B cell (primary cell): ENCODE measurements at regions not wholly inside any gene's neighbourhood (a gene's known extent, or its start where the extent isn't known, plus 50 kb on each side); places are given as distances from the start of the nearest gene placed in this dataset.
A peak's percentile ranks its signal among the peaks of the same experiment; 100 is the strongest.
"Not testable (repeated sequence)": the region's sequence is repeated elsewhere in the genome, so short reads cannot be mapped to it uniquely, and the experiment has no call there.

Source experiments
- ATAC-seq: fragments of 200-7000 bp; cut with Tn5 transposase; one replicate; pipeline ENCODE4 v1.10.0; 2021; ENCODE audit warnings: low read depth, mild to moderate bottlenecking, moderate number of reproducible peaks, moderate library complexity
- CTCF ChIA-PET: fragments of 350-600 bp; sonication (Branson Sonifier 250); formaldehyde crosslinking; loops from one replicate; lab custom pipeline; 2021; ENCODE audit warnings: antibody characterized with exemption, inconsistent platforms; lab: Charles Lee
- POLR2A ChIA-PET: fragments of 350-600 bp; sonication (Branson Sonifier 250); formaldehyde crosslinking; loops from one replicate; lab custom pipeline; 2021; ENCODE audit warnings: antibody characterized with exemption; lab: Charles Lee
- DNase-seq: peaks from one replicate; pipeline ENCODE4 v3.0.0; 2013
- H2AFZ ChIP-seq: 2 replicates; pipeline ENCODE4 v1.6.1; 2012; ENCODE audit warnings: mild to moderate bottlenecking, low read depth, low read length; ENCODE audit not compliant: insufficient read depth, poor library complexity, severe bottlenecking
- H3K27ac ChIP-seq, 2 donors: 1 replicate in 1 of 2; 2 replicates in 1 of 2; pipeline ENCODE4 v1.5.1; 2012 to 2013; ENCODE audit warnings: low read length in 2 of 2, mild to moderate bottlenecking in 2 of 2, moderate library complexity in 1 of 2
- H3K27me3 ChIP-seq, 4 experiments: fragments of 200-600 bp in 1 of 4; sonication (generic) in 1 of 4; replicated peaks in 1 of 4; 1 replicate in 2 of 4; 2 replicates in 2 of 4; pipeline versions ENCODE4 v1.6.1 to v1.7.0; 2013 to 2016; ENCODE audit warnings: low read length in 3 of 4, mild to moderate bottlenecking in 2 of 4, mixed read lengths in 1 of 4, moderate library complexity in 1 of 4; ENCODE audit not compliant: insufficient read depth in 4 of 4, control insufficient read depth in 3 of 4; ENCODE audit errors: control extremely low read depth in 1 of 4
- H3K36me3 ChIP-seq, 2 experiments: replicated peaks in 1 of 2; 1 replicate in 1 of 2; 2 replicates in 1 of 2; pipeline versions ENCODE4 v1.6.1 to v1.7.1; 2013; ENCODE audit warnings: low read length in 1 of 2; ENCODE audit not compliant: insufficient read depth in 2 of 2, control insufficient read depth in 1 of 2; ENCODE audit errors: control extremely low read depth in 1 of 2, extremely low read depth in 1 of 2
- H3K4me1 ChIP-seq, 2 donors: fragments of 200-600 bp in 1 of 2; sonication (generic) in 1 of 2; 1 replicate in 1 of 2; 2 replicates in 1 of 2; pipeline versions ENCODE4 v1.5.1 to v1.6.1; 2013 to 2017; ENCODE audit warnings: low read length in 2 of 2; ENCODE audit not compliant: control insufficient read depth in 2 of 2, insufficient read depth in 2 of 2
- H3K4me2 ChIP-seq: replicated peaks from 2 replicates; pipeline ENCODE3; 2012; ENCODE audit warnings: mild to moderate bottlenecking, low read depth, low read length; ENCODE audit not compliant: poor library complexity, severe bottlenecking
- H3K4me3 ChIP-seq, 5 experiments: fragments of 200-600 bp in 1 of 5; sonication (generic) in 1 of 5; 1 replicate in 3 of 5; 2 replicates in 2 of 5; pipeline versions ENCODE4 v1.5.1 to v1.7.0; 2011 to 2016; ENCODE audit warnings: low read length in 4 of 5, mild to moderate bottlenecking in 4 of 5, low read depth in 2 of 5, control low read depth in 1 of 5, moderate library complexity in 1 of 5; ENCODE audit not compliant: insufficient read depth in 1 of 5; ENCODE audit errors: control extremely low read depth in 1 of 5, extremely low read depth in 1 of 5
- H3K79me2 ChIP-seq: fragments of 200-600 bp; sonication (generic); one replicate; pipeline ENCODE4 v1.6.0; 2016; ENCODE audit warnings: low read length; ENCODE audit not compliant: control insufficient read depth, insufficient read depth
- H3K9ac ChIP-seq: fragments of 200-600 bp; sonication (generic); 2 replicates; pipeline ENCODE4 v1.6.1; 2017; ENCODE audit warnings: mild to moderate bottlenecking, low read length, moderate library complexity
- H3K9me3 ChIP-seq, 3 donors: one replicate each; pipeline versions ENCODE4 v1.6.1 to v1.7.1; 2013; ENCODE audit warnings: low read length in 2 of 3; ENCODE audit not compliant: control insufficient read depth in 2 of 3, insufficient read depth in 1 of 3; ENCODE audit errors: control extremely low read depth in 1 of 3
- H4K20me1 ChIP-seq: 2 replicates; pipeline ENCODE4 v1.6.0; 2012; ENCODE audit warnings: mild to moderate bottlenecking, low read length; ENCODE audit not compliant: insufficient read depth, control insufficient read depth, poor library complexity, severe bottlenecking
- H3K27ac Mint-ChIP-seq: one replicate; pipeline ENCODE4 v1.8.0; 2021; ENCODE audit warnings: mixed read lengths
- H3K27me3 Mint-ChIP-seq: one replicate; pipeline ENCODE4 v1.8.0; 2021; ENCODE audit warnings: mixed read lengths
- H3K4me1 Mint-ChIP-seq: one replicate; pipeline ENCODE4 v1.8.0; 2021; ENCODE audit warnings: mixed read lengths
- H3K4me3 Mint-ChIP-seq: one replicate; pipeline ENCODE4 v1.8.0; 2021; ENCODE audit warnings: mixed read lengths
- H3K9me3 Mint-ChIP-seq: one replicate; pipeline ENCODE4 v1.8.0; 2022; ENCODE audit warnings: mixed read lengths; ENCODE audit not compliant: insufficient read depth
- EZH2 ChIP-seq: IDR thresholded peaks from 2 replicates; pipeline ENCODE4 v1.6.1; 2012; ENCODE audit warnings: borderline replicate concordance, low read depth, mild to moderate bottlenecking, moderate library complexity, low read length; ENCODE audit not compliant: insufficient read depth, poor library complexity, severe bottlenecking
- WGBS: methylation state at CpG from one replicate; pipeline ENCODE4 v1.1.5; 2013; ENCODE audit warnings: missing lambda C conversion rate; ENCODE audit not compliant: insufficient coverage; 5-methylcytosine and 5-hydroxymethylcytosine counted together
- intact Hi-C: fragments of 100-400 bp; cut with micrococcal nuclease; formaldehyde crosslinking; loops from one replicate; pipeline ENCODE4 v1.10.0; 2022
- TF ChIP-seq, protein P1 (sequence below): fragments of 200-600 bp; IDR thresholded peaks from one replicate; pipeline ENCODE4 v1.8.0; 2022; ENCODE audit warnings: antibody characterized with exemption, mild to moderate bottlenecking

DNA sequence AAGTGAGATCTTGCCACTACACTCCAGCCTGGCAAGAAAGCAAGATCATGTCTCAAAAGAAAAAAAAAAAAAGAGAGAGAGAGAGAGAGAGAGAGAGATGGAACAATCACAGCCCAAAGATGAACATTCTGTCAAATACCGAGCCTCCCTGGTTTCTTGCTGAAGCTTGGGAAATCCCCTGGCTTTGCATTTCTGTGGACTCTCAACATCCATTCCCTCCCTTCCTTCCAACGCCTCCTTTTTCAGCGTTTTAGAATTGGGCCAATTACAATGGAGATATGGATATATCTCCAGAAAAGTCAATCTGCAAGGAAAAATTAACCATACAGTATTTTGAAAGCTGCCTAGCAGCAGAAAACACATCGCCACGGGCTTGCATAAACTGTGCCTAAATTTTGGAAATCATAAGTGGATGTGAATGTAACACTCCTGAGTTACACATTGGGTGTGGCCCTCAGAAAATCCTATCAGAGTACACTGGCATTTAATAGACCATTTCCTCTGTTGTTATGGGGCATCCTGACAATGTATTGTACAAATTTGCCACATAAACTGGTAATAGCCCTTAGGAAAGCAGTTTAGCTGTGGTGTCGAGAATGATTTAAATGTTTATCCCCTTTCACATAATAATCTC is 67.2 kb upstream of the PHLPP1 start:
- Histone ChIP-seq H3K36me3 (no peaks in the 10 kb centered on the region), H3K9me3 (no peaks in the 10 kb centered on the region), H3K4me1 (peaks cover 10 to 13% of the 10 kb centered on the region in 2 donors), H2AFZ (no peak overlapping the region), H3K27me3 (no peaks in the 10 kb centered on the region), H3K79me2 (no peaks in the 10 kb centered on the region), H4K20me1 (no peaks in the 10 kb centered on the region), H3K27ac (no peak overlapping the region), H3K9ac (no peak overlapping the region), H3K4me3 (no peak overlapping the region), H3K4me2 (no peak overlapping the region)
- ATAC-seq (no peak), DNase-seq (no peak)
- Mint-ChIP-seq H3K4me3 (no peak overlapping the region), H3K4me1 (peaks cover 14% of the 10 kb centered on the region), H3K27me3 (no peaks in the 10 kb centered on the region), H3K9me3 (no peaks in the 10 kb centered on the region), H3K27ac (no peak overlapping the region)
- intact Hi-C loops, result no loop called here
- TF ChIP-seq, protein P1, sequence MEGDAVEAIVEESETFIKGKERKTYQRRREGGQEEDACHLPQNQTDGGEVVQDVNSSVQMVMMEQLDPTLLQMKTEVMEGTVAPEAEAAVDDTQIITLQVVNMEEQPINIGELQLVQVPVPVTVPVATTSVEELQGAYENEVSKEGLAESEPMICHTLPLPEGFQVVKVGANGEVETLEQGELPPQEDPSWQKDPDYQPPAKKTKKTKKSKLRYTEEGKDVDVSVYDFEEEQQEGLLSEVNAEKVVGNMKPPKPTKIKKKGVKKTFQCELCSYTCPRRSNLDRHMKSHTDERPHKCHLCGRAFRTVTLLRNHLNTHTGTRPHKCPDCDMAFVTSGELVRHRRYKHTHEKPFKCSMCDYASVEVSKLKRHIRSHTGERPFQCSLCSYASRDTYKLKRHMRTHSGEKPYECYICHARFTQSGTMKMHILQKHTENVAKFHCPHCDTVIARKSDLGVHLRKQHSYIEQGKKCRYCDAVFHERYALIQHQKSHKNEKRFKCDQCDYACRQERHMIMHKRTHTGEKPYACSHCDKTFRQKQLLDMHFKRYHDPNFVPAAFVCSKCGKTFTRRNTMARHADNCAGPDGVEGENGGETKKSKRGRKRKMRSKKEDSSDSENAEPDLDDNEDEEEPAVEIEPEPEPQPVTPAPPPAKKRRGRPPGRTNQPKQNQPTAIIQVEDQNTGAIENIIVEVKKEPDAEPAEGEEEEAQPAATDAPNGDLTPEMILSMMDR, result no peak
- no peak for TF ChIP-seq EZH2
- ChIA-PET POLR2A (no interaction called here), CTCF (interaction anchor here (1.0 kb wide), 1 partner anchor 13 kb away, joined by 3 read pairs; no protein-coding TSS in a partner anchor)
- WGBS, result no CpG with 5 or more reads among the region's 6 CpGs

DNA sequence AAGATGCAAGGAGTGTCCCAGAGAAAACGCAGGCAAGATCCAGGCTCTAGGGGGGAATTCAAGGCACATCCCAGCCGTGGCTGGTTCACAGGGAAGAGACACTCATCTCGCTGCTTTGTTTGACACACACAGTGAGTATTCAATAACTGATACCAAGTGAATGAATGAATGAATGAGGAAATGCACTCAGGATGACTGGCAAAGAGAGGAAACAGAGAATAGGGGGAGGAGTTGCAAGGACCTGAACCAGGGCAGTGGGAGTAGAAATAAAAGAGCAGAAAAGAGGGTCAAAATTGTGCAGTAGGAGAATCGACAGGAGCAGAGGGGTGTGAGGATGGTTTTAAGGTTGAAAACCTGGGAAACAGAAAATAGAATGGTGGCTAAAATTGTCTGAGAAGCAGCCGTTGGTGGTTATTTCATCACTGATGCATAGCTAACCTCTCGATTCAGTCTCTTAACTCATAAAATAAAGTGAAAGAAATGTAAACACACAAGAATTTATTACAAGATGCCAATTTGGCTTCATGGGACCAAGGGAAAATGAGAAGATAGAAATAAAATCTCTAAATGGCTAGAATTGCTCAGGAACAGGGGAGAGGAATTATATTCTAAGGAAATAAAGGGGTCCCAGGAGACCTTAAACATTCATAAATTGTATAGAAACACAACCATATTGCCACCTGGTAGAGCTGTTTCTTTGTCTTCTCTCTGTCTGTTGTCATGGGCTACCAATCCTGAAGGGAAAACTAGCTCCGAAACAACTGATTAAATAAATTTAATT is 63.9 kb upstream of the PHLPP1 start:
- Mint-ChIP-seq H3K4me3 (peak overlapping the region; percentile 64), H3K9me3 (no peaks in the 10 kb centered on the region), H3K27me3 (no peaks in the 10 kb centered on the region), H3K4me1 (peaks cover 14% of the 10 kb centered on the region), H3K27ac (no peak overlapping the region)
- Histone ChIP-seq H3K4me2 (peak overlapping the region; percentile 49), H3K9ac (peak overlapping the region; percentile 14), H3K79me2 (no peaks in the 10 kb centered on the region), H3K36me3 (no peaks in the 10 kb centered on the region), H2AFZ (peak overlapping the region; percentile 29), H3K4me1 (peaks cover 10 to 13% of the 10 kb centered on the region in 2 donors), H3K9me3 (no peaks in the 10 kb centered on the region), H3K27me3 (no peaks in the 10 kb centered on the region), H4K20me1 (no peaks in the 10 kb centered on the region), H3K4me3 (peak overlapping the region in 3 of 5 experiments; percentile 7 to 25 (median 24)), H3K27ac (no peak overlapping the region)
- DNase-seq (no peak), ATAC-seq (no peak)
- CTCF ChIA-PET, result no interaction called here
- POLR2A ChIA-PET, result no interaction called here
- intact Hi-C loops, result no loop called here
- 60% methylated on average over 3 of the region's 7 CpGs for WGBS
- TF ChIP-seq EZH2, result no peak
- TF ChIP-seq, protein P1, result no peak

DNA sequence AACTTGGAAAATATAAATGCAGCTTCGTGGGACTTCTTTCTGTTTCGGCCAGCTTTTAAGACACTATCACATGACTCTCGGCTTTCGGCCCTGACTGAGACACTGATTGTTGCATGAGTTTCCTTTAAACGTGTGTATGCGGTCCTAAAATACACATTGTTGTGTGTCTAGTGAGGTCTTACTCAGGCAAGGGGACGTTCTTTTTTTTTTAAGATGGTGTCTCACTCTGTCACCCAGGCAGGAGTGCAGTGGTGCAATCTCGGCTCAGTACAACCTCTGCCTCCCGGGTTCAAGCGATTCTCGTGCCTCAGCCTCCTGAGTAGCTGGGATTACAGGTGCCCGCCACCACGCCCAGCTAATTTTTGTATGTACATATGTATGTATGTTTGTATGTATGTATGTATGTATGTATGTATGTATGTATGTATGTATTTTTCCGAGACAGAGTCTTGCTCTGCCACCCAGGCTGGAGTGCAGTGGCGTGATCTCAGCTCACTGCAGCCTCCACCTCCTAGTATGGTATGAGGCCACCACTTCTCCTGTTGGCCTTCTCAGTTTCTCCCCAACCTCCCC is 63.2 kb upstream of the PHLPP1 start:
- ATAC-seq, H3K27ac Mint-ChIP-seq, H3K9me3 Mint-ChIP-seq, H3K27me3 ChIP-seq, H3K9me3 ChIP-seq, DNase-seq, POLR2A ChIA-PET, H3K36me3 ChIP-seq, intact Hi-C loops, H3K27me3 Mint-ChIP-seq, H4K20me1 ChIP-seq, H3K27ac ChIP-seq, CTCF ChIA-PET, H3K79me2 ChIP-seq: not testable (repeated sequence)
- peak overlapping the region; percentile 64 for H3K4me3 Mint-ChIP-seq
- Histone ChIP-seq H3K4me3 (peak overlapping the region in 3 of 5 experiments; percentile 7 to 25 (median 24)), H2AFZ (peak overlapping the region; percentile 29), H3K4me1 (peaks cover 10 to 13% of the 10 kb centered on the region in 2 donors), H3K9ac (peak overlapping the region; percentile 14), H3K4me2 (peak overlapping the region; percentile 49)
- WGBS, result 65% methylated on average over 10 of the region's 15 CpGs
- H3K4me1 Mint-ChIP-seq, result peaks cover 14% of the 10 kb centered on the region
